ENCODE measurements at regions not wholly inside any gene's neighbourhood (a gene's known extent, or its start where the extent isn't known, plus 50 kb on each side); places are given as distances from the start of the nearest gene placed in this dataset.
"Not testable (repeated sequence)": the region's sequence is repeated elsewhere in the genome, so short reads cannot be mapped to it uniquely, and the experiment has no call there.

GRCh38 chr11:106507645-106508306, 430.3 kb downstream of the AASDHPPT start:
- DNase-seq (ENCODE audit: low read depth, low spot score): no peak
- H3K4me3 ChIP-seq (ENCODE audit: low read length): no peak overlapping the region

- no peak for DNase-seq (ENCODE audit: low read depth, low spot score)
- no peak overlapping the region for H3K4me3 ChIP-seq (ENCODE audit: low read length)
Observed at GRCh38 chr11:106514706-106515105, 437.2 kb downstream of the AASDHPPT start.

- no peak for DNase-seq (ENCODE audit: low read depth, low spot score)
- no peak overlapping the region for H3K4me3 ChIP-seq (ENCODE audit: low read length)
Observed at GRCh38 chr11:106517426-106517825, 440.0 kb downstream of the AASDHPPT start.

- no peak for DNase-seq (ENCODE audit: low read depth, low spot score)
- H3K4me3 ChIP-seq (ENCODE audit: low read length): no peak overlapping the region
Observed at GRCh38 chr11:106520146-106520912, 442.9 kb downstream of the AASDHPPT start.

GRCh38 chr11:106520920-106521319, 443.5 kb downstream of the AASDHPPT start:
- no peak overlapping the region for H3K4me3 ChIP-seq (ENCODE audit: low read length)
- DNase-seq (ENCODE audit: low read depth, low spot score): no peak

- H3K4me3 ChIP-seq (ENCODE audit: low read length): no peak overlapping the region
- no peak for DNase-seq (ENCODE audit: low read depth, low spot score)
Observed at GRCh38 chr11:106523171-106523570, 445.7 kb downstream of the AASDHPPT start.

GRCh38 chr11:106523921-106524320, 446.5 kb downstream of the AASDHPPT start:
- no peak for DNase-seq (ENCODE audit: low read depth, low spot score)
- no peak overlapping the region for H3K4me3 ChIP-seq (ENCODE audit: low read length)

- no peak overlapping the region for H3K4me3 ChIP-seq (ENCODE audit: low read length)
- no peak for DNase-seq (ENCODE audit: low read depth, low spot score)
Observed at GRCh38 chr11:106524436-106524835, 447.0 kb downstream of the AASDHPPT start.

- not testable (repeated sequence) for DNase-seq (ENCODE audit: low read depth, low spot score); H3K4me3 ChIP-seq (ENCODE audit: low read length)
Observed at GRCh38 chr11:106531648-106532047, 454.2 kb downstream of the AASDHPPT start.

GRCh38 chr11:106533046-106533445, 455.6 kb downstream of the AASDHPPT start:
- no peak overlapping the region for H3K4me3 ChIP-seq (ENCODE audit: low read length)
- DNase-seq (ENCODE audit: low read depth, low spot score): no peak

GRCh38 chr11:106540001-106540400, 462.5 kb downstream of the AASDHPPT start:
- no peak overlapping the region for H3K4me3 ChIP-seq (ENCODE audit: low read length)
- DNase-seq (ENCODE audit: low read depth, low spot score): no peak

- no peak for DNase-seq (ENCODE audit: low read depth, low spot score)
- H3K4me3 ChIP-seq (ENCODE audit: low read length): no peak overlapping the region
Observed at GRCh38 chr11:106548406-106548805, 469.9 kb downstream of the GUCY1A2 start.

GRCh38 chr11:106551744-106552673, 466.3 kb downstream of the GUCY1A2 start:
- H3K4me3 ChIP-seq (ENCODE audit: low read length): no peak overlapping the region
- DNase-seq (ENCODE audit: low read depth, low spot score): no peak

GRCh38 chr11:106552694-106553203, 465.5 kb downstream of the GUCY1A2 start:
- H3K4me3 ChIP-seq (ENCODE audit: low read length): no peak overlapping the region
- DNase-seq (ENCODE audit: low read depth, low spot score): no peak

GRCh38 chr11:106553304-106553703, 465.0 kb downstream of the GUCY1A2 start:
- no peak for DNase-seq (ENCODE audit: low read depth, low spot score)
- H3K4me3 ChIP-seq (ENCODE audit: low read length): no peak overlapping the region

- DNase-seq (ENCODE audit: low read depth, low spot score); H3K4me3 ChIP-seq (ENCODE audit: low read length): not testable (repeated sequence)
Observed at GRCh38 chr11:106555566-106556250, 462.6 kb downstream of the GUCY1A2 start.

- H3K4me3 ChIP-seq (ENCODE audit: low read length): no peak overlapping the region
- DNase-seq (ENCODE audit: low read depth, low spot score): no peak
Observed at GRCh38 chr11:106565326-106565725, 452.9 kb downstream of the GUCY1A2 start.

- no peak overlapping the region for H3K4me3 ChIP-seq (ENCODE audit: low read length)
- no peak for DNase-seq (ENCODE audit: low read depth, low spot score)
Observed at GRCh38 chr11:106568632-106569031, 449.6 kb downstream of the GUCY1A2 start.

- not testable (repeated sequence) for H3K4me3 ChIP-seq (ENCODE audit: low read length)
- peak; percentile 93 for DNase-seq (ENCODE audit: low read depth, low spot score)
Observed at GRCh38 chr11:106577384-106577783, 440.9 kb downstream of the GUCY1A2 start.
